A549 (cell line): ENCODE measurements at regions not wholly inside any gene's neighbourhood (a gene's known extent, or its start where the extent isn't known, plus 50 kb on each side); places are given as distances from the start of the nearest gene placed in this dataset.

Experiments used
- ATAC-seq, 2 experiments: fragments of 200-7000 bp in 1 of 2; fragments of >200 bp in 1 of 2; cut with Nextera tagmentation in 1 of 2; cut with Tn5 transposase in 1 of 2; 3 replicates each; pipeline versions ENCODE4 v1.8.0 to v1.9.1; 2018 to 2020; ENCODE audit warnings: mild to moderate bottlenecking in 1 of 2, moderate library complexity in 1 of 2
- CTCF ChIA-PET: fragments of 300-600 bp; sonication (Branson Sonifier 250); formaldehyde crosslinking; extraction: SDS; loops from one replicate; lab custom pipeline; 2021; ENCODE audit warnings: antibody characterized with exemption, inconsistent platforms; lab: Yijun Ruan, JAX
- POLR2A ChIA-PET: fragments of 350-600 bp; formaldehyde crosslinking; extraction: SDS; loops from one replicate; lab custom pipeline; 2021; ENCODE audit warnings: antibody characterized with exemption, inconsistent platforms; lab: Yijun Ruan, JAX
- DNase-seq, 2 experiments: peaks; one replicate each; pipeline versions ENCODE4 v3.0.0 to v3.0.0-alpha.2; 2011 to 2016; ENCODE audit warnings: low read depth in 1 of 2, low spot score in 1 of 2
- FAIRE-seq: peaks from 2 replicates; lab custom pipeline; 2011; peaks lifted over from hg19 to GRCh38; lab: Jason Lieb, UNC
- H3K27ac ChIP-seq, 2 experiments: fragments of >200 bp; sonication (Bioruptor Twin); formaldehyde crosslinking; 3 replicates each; pipeline ENCODE4 v1.5.1; 2016 to 2017
- H3K4me1 ChIP-seq: fragments of >200 bp; sonication (Bioruptor Twin); formaldehyde crosslinking; 3 replicates; pipeline ENCODE4 v1.6.1; 2016
- H3K4me2 ChIP-seq: fragments of >200 bp; sonication (Bioruptor Twin); formaldehyde crosslinking; 3 replicates; pipeline ENCODE4 v1.6.1; 2016
- H3K4me3 ChIP-seq: fragments of >200 bp; sonication (Bioruptor Twin); formaldehyde crosslinking; 3 replicates; pipeline ENCODE4 v1.5.1; 2016
- H3K9me3 ChIP-seq: fragments of >200 bp; sonication (Bioruptor Twin); formaldehyde crosslinking; 3 replicates; pipeline ENCODE4 v1.6.1; 2016
- ATOH8 ChIP-seq: fragments of 250-450 bp; sonication (Bioruptor Pico); IDR thresholded peaks from 2 replicates; pipeline ENCODE4 v1.5.0; 2020; ENCODE audit warnings: low read depth, mild to moderate bottlenecking, moderate library complexity
- BHLHE40 ChIP-seq: IDR thresholded peaks from 2 replicates; pipeline ENCODE4 v1.6.1; 2012; ENCODE audit warnings: low read depth, low read length, inconsistent platforms
- CBX8 ChIP-seq: fragments of 200-600 bp; sonication (generic); IDR thresholded peaks from 2 replicates; pipeline ENCODE4 v1.6.1; 2016
- CTCF ChIP-seq: fragments of >200 bp; sonication (Bioruptor Twin); formaldehyde crosslinking; IDR thresholded peaks from 3 replicates; pipeline ENCODE4 v1.5.1; 2016
- E2F6 ChIP-seq: IDR thresholded peaks from 2 replicates; pipeline ENCODE4 v1.6.1; 2012; ENCODE audit warnings: low read depth, borderline replicate concordance
- ELK1 ChIP-seq: fragments of 150-350 bp; IDR thresholded peaks from 2 replicates; pipeline ENCODE4 v1.6.1; 2014; ENCODE audit warnings: low read depth, mild to moderate bottlenecking, low read length
- FOSL2 ChIP-seq, 2 experiments: fragments of 450-650 bp in 1 of 2; fragments of >200 bp in 1 of 2; sonication (Bioruptor Twin) in 1 of 2; formaldehyde crosslinking; IDR thresholded peaks; 2 replicates each; pipeline versions ENCODE4 v1.5.0 to v1.6.1; 2016 to 2020; ENCODE audit warnings: mild to moderate bottlenecking in 1 of 2, moderate library complexity in 1 of 2
- HEYL ChIP-seq: fragments of 250-450 bp; sonication (Bioruptor Pico); IDR thresholded peaks from 2 replicates; pipeline ENCODE4 v1.8.0; 2021; ENCODE audit warnings: mild to moderate bottlenecking, moderate library complexity
- JUN ChIP-seq, 2 experiments: fragments of >200 bp; sonication (Bioruptor Twin); formaldehyde crosslinking; IDR thresholded peaks; 2 replicates in 1 of 2; 3 replicates in 1 of 2; pipeline ENCODE4 v1.6.1; 2016 to 2017
- MAFK ChIP-seq: fragments of 450-650 bp; IDR thresholded peaks from 2 replicates; pipeline ENCODE4 v1.6.1; 2014; ENCODE audit not compliant: partially characterized antibody
- NPAS2 ChIP-seq: fragments of 250-450 bp; sonication (Bioruptor Pico); IDR thresholded peaks from 2 replicates; pipeline ENCODE4 v1.8.0; 2022; ENCODE audit warnings: mild to moderate bottlenecking, moderate library complexity, borderline replicate concordance
- RAD21 ChIP-seq, 2 experiments: fragments of >200 bp in 1 of 2; sonication (Bioruptor Twin) in 1 of 2; formaldehyde crosslinking in 1 of 2; IDR thresholded peaks in 1 of 2; conservative IDR thresholded peaks in 1 of 2; 2 replicates in 1 of 2; 3 replicates in 1 of 2; pipeline ENCODE4 v1.6.1; 2012 to 2018; ENCODE audit warnings: inconsistent platforms in 1 of 2
- RARB ChIP-seq: fragments of 250-450 bp; sonication (Bioruptor Pico); IDR thresholded peaks from 2 replicates; pipeline ENCODE4 v1.8.0; 2021; ENCODE audit warnings: mild to moderate bottlenecking, moderate library complexity
- RCOR1 ChIP-seq: fragments of 150-350 bp; IDR thresholded peaks from 2 replicates; pipeline ENCODE4 v1.6.1; 2014; ENCODE audit warnings: antibody characterized with exemption, low read length, low read depth
- SMC3 ChIP-seq: fragments of >200 bp; sonication (Bioruptor Twin); formaldehyde crosslinking; IDR thresholded peaks from 3 replicates; pipeline ENCODE4 v1.6.1; 2018; ENCODE audit warnings: inconsistent platforms
- ZNF302 ChIP-seq: fragments of 250-450 bp; sonication (Bioruptor Pico); IDR thresholded peaks from 2 replicates; pipeline ENCODE4 v1.9.0; 2021; ENCODE audit warnings: inconsistent platforms, mild to moderate bottlenecking, moderate library complexity
- WGBS: methylation state at CpG from one replicate; pipeline ENCODE4 v1.1.6; 2017; ENCODE audit errors: missing lambda C conversion rate; 5-methylcytosine and 5-hydroxymethylcytosine counted together
- TF ChIP-seq, protein P1 (sequence below): IDR thresholded peaks from 2 replicates; pipeline ENCODE4 v1.6.1; 2012

DNA sequence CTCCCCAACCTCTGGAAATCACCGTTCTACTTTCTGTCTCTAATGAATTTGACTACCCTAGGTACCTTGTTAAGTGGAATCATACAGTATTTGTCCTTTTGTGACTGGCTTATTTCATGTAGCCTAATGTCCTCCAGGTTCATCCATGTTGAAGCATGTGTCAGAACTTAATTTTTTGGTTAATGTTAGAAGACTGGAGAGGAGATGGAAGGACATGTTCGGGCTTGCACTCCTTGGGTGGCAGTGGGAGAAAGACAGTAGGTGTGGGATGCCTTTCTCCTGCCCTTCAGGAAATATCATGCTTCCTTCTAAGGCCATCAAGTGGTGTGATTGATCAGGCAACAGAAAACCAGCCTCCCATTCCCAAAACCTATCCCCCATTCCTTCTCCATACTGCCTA is 61.1 kb upstream of the RNF144B start:
- WGBS = 56% methylated on average over 2 of the region's 2 CpGs
- ATAC-seq (no peak), FAIRE-seq (no peak), DNase-seq (no peak)
- no peaks in the 10 kb centered on the region for H3K9me3 ChIP-seq
- no peak overlapping the region for H3K4me2 ChIP-seq
- H3K4me3 ChIP-seq = no peak overlapping the region
- POLR2A ChIA-PET = no interaction called here
- CTCF ChIA-PET = interaction anchor here (5.0 kb wide), 1 partner anchor 179 kb away, joined by 79 read pairs; no protein-coding TSS in a partner anchor
- H3K4me1 ChIP-seq = no peaks in the 10 kb centered on the region
- H3K27ac ChIP-seq = no peak overlapping the region
- TF ChIP-seq, protein P1, sequence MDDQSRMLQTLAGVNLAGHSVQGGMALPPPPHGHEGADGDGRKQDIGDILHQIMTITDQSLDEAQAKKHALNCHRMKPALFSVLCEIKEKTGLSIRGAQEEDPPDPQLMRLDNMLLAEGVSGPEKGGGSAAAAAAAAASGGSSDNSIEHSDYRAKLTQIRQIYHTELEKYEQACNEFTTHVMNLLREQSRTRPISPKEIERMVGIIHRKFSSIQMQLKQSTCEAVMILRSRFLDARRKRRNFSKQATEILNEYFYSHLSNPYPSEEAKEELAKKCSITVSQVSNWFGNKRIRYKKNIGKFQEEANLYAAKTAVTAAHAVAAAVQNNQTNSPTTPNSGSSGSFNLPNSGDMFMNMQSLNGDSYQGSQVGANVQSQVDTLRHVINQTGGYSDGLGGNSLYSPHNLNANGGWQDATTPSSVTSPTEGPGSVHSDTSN = no peak
- no peak for TF ChIP-seq RARB

GRCh38 chr6:18324706-18325042 is 60.3 kb upstream of the DEK start:
- ATAC-seq (no peak), DNase-seq (no peak), FAIRE-seq (no peak)
- Histone ChIP-seq H3K9me3 (no peaks in the 10 kb centered on the region), H3K4me3 (no peak overlapping the region), H3K4me2 (no peak overlapping the region), H3K27ac (no peak overlapping the region), H3K4me1 (no peaks in the 10 kb centered on the region)
- TF ChIP-seq BHLHE40 = no peak
- TF ChIP-seq NPAS2 (CRISPR knock-in tag) = no peak
- TF ChIP-seq FOSL2 (IDR thresholded peaks at IDR 0.05) = no peak
- no peak for TF ChIP-seq FOSL2 (CRISPR knock-in tag; IDR thresholded peaks at IDR 0.05)
- TF ChIP-seq HEYL (CRISPR knock-in tag) = no peak
- TF ChIP-seq E2F6 = no peak
- TF ChIP-seq JUN (IDR thresholded peaks at IDR 0.05) = no peak
- no peak for TF ChIP-seq MAFK
- no peak for TF ChIP-seq ATOH8 (CRISPR knock-in tag)
- TF ChIP-seq SMC3 = no peak
- no peak for TF ChIP-seq ELK1
- no peak for TF ChIP-seq ZNF302 (CRISPR knock-in tag)
- POLR2A ChIA-PET = no interaction called here
- WGBS = 56% methylated on average over 4 of the region's 4 CpGs
- CTCF ChIA-PET = interaction anchor here (5.0 kb wide), 1 partner anchor 180 kb away, joined by 79 read pairs; no protein-coding TSS in a partner anchor

- POLR2A ChIA-PET = no interaction called here
- TF ChIP-seq SMC3 (peak; percentile 68), CTCF (peak; percentile 72), RCOR1 (no peak), MAFK (no peak), CBX8 (no peak), RAD21 (conservative IDR thresholded peaks at IDR 0.05 in 1 of 2, IDR thresholded peaks at IDR 0.05 in 1 of 2) (peak; percentile 76 to 78)
- FAIRE-seq (no peak), ATAC-seq (peak; percentile 87 to 90), DNase-seq (peak; percentile 36 to 47)
- no peaks in the 10 kb centered on the region for H3K4me1 ChIP-seq
- no peak overlapping the region for H3K4me2 ChIP-seq
- no peak overlapping the region for H3K4me3 ChIP-seq
- H3K27ac ChIP-seq = no peak overlapping the region
- CTCF ChIA-PET = interaction anchor here (0.6 to 5.0 kb wide), 18 partner anchors 10 to 256 kb away, joined by 3 to 79 read pairs (median 3); partner anchors contain the start of gene RNF144B
- no peaks in the 10 kb centered on the region for H3K9me3 ChIP-seq
- WGBS = 20% methylated on average over 8 of the region's 8 CpGs
Observed at GRCh38 chr6:18323935-18324705, 59.8 kb upstream of the DEK start.
